Body of pancreas (tissue), 4 donors: ENCODE measurements at regions not wholly inside any gene's neighbourhood (a gene's known extent, or its start where the extent isn't known, plus 50 kb on each side); places are given as distances from the start of the nearest gene placed in this dataset.
"Not testable (repeated sequence)": the region's sequence is repeated elsewhere in the genome, so short reads cannot be mapped to it uniquely, and the experiment has no call there.

ENCODE experiments used
- POLR2A ChIP-seq, 3 donors: fragments of 450-650 bp; IDR thresholded peaks; one replicate each; pipeline ENCODE4 v1.6.1; 2016; ENCODE audit warnings: antibody characterized with exemption in 3 of 3, mild to moderate bottlenecking in 2 of 3
- TF ChIP-seq, protein P1 (sequence below), 7 experiments: fragments of 450-650 bp in 4 of 7; fragments of 200-600 bp in 3 of 7; sonication (generic) in 3 of 7; IDR thresholded peaks; one replicate each; pipeline ENCODE4 v1.5.1; 2016 to 2019; ENCODE audit warnings: antibody characterized with exemption in 7 of 7

DNA sequence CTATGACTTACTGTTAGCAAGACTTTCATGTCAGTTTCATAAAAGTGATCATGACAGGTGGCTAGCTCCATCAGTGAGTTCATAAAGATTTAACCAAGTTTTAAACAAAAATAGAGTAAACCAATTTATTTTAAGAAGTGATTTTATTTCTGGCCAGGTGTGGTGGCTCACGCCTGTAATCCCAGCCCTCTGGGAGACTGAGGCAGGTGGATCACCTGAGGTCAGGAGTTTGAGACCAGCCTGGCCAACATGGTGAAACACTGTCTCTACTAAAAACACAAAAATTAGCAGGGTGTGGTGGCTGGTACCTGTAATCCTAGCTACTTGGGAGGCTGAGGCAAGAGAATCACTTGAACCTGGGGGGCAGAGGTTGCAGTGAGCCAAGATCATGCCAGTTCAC lies 111.4 kb upstream of the MAP2 start:
- TF ChIP-seq POLR2A (IDR thresholded peaks at IDR 0.05), result not testable (repeated sequence)
- TF ChIP-seq, protein P1, sequence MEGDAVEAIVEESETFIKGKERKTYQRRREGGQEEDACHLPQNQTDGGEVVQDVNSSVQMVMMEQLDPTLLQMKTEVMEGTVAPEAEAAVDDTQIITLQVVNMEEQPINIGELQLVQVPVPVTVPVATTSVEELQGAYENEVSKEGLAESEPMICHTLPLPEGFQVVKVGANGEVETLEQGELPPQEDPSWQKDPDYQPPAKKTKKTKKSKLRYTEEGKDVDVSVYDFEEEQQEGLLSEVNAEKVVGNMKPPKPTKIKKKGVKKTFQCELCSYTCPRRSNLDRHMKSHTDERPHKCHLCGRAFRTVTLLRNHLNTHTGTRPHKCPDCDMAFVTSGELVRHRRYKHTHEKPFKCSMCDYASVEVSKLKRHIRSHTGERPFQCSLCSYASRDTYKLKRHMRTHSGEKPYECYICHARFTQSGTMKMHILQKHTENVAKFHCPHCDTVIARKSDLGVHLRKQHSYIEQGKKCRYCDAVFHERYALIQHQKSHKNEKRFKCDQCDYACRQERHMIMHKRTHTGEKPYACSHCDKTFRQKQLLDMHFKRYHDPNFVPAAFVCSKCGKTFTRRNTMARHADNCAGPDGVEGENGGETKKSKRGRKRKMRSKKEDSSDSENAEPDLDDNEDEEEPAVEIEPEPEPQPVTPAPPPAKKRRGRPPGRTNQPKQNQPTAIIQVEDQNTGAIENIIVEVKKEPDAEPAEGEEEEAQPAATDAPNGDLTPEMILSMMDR (IDR thresholded peaks at IDR 0.05), result not testable (repeated sequence)
